NT2/D1 (cell line): ENCODE measurements at regions not wholly inside any gene's neighbourhood (a gene's known extent, or its start where the extent isn't known, plus 50 kb on each side); places are given as distances from the start of the nearest gene placed in this dataset.

Experiments used
- DNase-seq: peaks from one replicate; pipeline ENCODE4 v3.0.0-alpha.2; 2011; ENCODE audit warnings: low read depth, low spot score
- H3K27me3 ChIP-seq: 2 replicates; pipeline ENCODE4 v1.6.0; 2011; ENCODE audit warnings: mild to moderate bottlenecking; ENCODE audit not compliant: insufficient read length, insufficient read depth
- H3K36me3 ChIP-seq: 2 replicates; pipeline ENCODE4 v1.6.1; 2011; ENCODE audit warnings: mild to moderate bottlenecking, low read length, mixed read lengths; ENCODE audit not compliant: insufficient read depth, insufficient read length
- H3K4me1 ChIP-seq: 2 replicates; pipeline ENCODE4 v1.5.1; 2011; ENCODE audit not compliant: insufficient read depth, insufficient read length
- H3K4me3 ChIP-seq: 2 replicates; pipeline ENCODE4 v1.5.1; 2011; ENCODE audit warnings: low read depth; ENCODE audit not compliant: insufficient read length
- H3K9ac ChIP-seq: 2 replicates; pipeline ENCODE4 v1.6.0; 2011; ENCODE audit warnings: low read depth; ENCODE audit not compliant: insufficient read length
- H3K9me3 ChIP-seq: 2 replicates; pipeline ENCODE4 v1.5.1; 2011; ENCODE audit warnings: mild to moderate bottlenecking, low read length; ENCODE audit not compliant: insufficient read depth
- SUZ12 ChIP-seq: IDR thresholded peaks from 2 replicates; pipeline ENCODE4 v1.6.1; 2011; ENCODE audit not compliant: insufficient read length, insufficient read depth; ENCODE audit errors: extremely low read depth
- YY1 ChIP-seq: IDR thresholded peaks from 2 replicates; pipeline ENCODE4 v1.6.1; 2011; ENCODE audit not compliant: insufficient read length, insufficient read depth
- ZNF274 ChIP-seq: IDR thresholded peaks from 2 replicates; pipeline ENCODE4 v1.6.1; 2011; ENCODE audit warnings: mild to moderate bottlenecking, low read depth, low read length

DNA sequence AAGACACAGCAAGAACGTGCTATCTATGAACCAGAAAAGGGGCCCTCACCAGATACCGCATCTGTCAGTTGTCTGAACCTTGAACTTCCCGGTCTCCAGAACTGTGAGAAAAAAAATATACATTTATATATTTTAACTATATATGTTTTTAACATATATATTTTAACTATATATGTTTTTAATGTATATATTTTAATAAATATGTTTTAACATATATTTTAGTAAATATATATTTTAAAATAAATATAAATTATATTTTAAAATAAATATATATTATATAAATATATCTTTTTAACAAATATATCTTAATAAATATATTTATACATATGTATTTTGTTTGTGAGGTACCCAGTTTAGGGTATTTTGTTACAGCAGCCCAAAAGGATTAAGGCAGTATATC lies 958.2 kb upstream of the AUTS2 start:
- TF ChIP-seq ZNF274 (no peak), YY1 (no peak), SUZ12 (no peak)
- no peak overlapping the region for H3K9ac ChIP-seq
- H3K4me1 ChIP-seq = no peaks in the 10 kb centered on the region
- DNase-seq = no peak
- H3K9me3 ChIP-seq = peaks cover 5% of the 10 kb centered on the region; the same call in 1 of the 2 replicates
- no peaks in the 10 kb centered on the region for H3K27me3 ChIP-seq
- no peaks in the 10 kb centered on the region for H3K36me3 ChIP-seq
- no peak overlapping the region for H3K4me3 ChIP-seq

GRCh38 chr7:68642727-68643126 lies 955.5 kb upstream of the AUTS2 start:
- Histone ChIP-seq H3K4me1 (no peaks in the 10 kb centered on the region), H3K36me3 (no peaks in the 10 kb centered on the region), H3K4me3 (no peak overlapping the region), H3K27me3 (no peaks in the 10 kb centered on the region), H3K9ac (no peak overlapping the region), H3K9me3 (peaks cover 5% of the 10 kb centered on the region; the same call in 1 of the 2 replicates)
- no peak for DNase-seq
- no peak for TF ChIP-seq ZNF274
- TF ChIP-seq SUZ12 = no peak
- TF ChIP-seq YY1 = no peak

GRCh38 chr7:68663392-68663791 lies 934.9 kb upstream of the AUTS2 start:
- no peaks in the 10 kb centered on the region for H3K27me3 ChIP-seq

DNA sequence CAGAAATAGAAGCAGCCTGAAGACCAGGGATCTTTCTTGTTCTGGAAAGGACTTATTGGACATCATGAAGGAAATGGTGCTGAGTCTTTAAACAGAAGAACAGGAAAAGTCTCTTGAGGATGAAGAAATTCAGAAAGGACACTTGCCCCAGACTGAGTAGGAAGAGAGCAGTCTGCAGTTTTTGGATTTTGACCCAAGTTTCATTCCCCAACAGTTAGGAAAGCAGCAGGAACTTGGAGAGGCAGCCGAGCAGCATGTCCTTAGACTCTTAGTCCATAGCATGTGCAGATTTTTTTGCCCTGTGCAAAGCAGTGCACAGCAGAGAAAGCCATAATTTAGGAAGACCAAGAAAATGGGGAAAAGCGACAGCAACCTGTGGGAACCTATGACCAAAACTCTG lies 927.2 kb upstream of the AUTS2 start:
- H3K9me3 ChIP-seq = no peaks in the 10 kb centered on the region
- no peak for DNase-seq
- TF ChIP-seq YY1 = no peak
- no peak for TF ChIP-seq ZNF274
- TF ChIP-seq SUZ12 = no peak
- H3K9ac ChIP-seq = no peak overlapping the region
- H3K36me3 ChIP-seq = no peaks in the 10 kb centered on the region
- H3K27me3 ChIP-seq = no peaks in the 10 kb centered on the region
- H3K4me1 ChIP-seq = no peaks in the 10 kb centered on the region
- no peak overlapping the region for H3K4me3 ChIP-seq

More at GRCh38 chr7:68663392-68663791, 934.9 kb upstream of the AUTS2 start:
- Histone ChIP-seq H3K9me3 (no peaks in the 10 kb centered on the region), H3K36me3 (no peaks in the 10 kb centered on the region), H3K4me1 (no peaks in the 10 kb centered on the region), H3K4me3 (no peak overlapping the region), H3K9ac (no peak overlapping the region)
- TF ChIP-seq SUZ12 (no peak), YY1 (no peak), ZNF274 (no peak)
- DNase-seq = no peak

DNA sequence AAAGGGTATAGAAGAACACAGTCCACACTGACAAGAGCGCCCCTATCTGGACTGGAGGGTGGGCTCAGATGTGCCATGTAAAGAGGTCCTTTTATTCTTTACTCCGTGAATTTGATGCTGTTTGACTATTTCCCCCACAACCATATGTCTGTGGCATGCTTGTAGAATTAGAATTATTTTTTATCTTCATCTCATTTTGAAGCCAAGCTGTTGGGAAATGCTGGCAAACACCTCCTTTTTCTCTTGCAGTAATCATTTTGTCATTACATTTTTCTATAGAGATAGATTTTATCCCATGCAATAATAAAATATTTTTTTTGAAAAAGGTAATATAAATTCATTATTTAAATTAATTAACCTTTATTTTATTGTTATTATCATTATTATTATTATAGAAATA lies 926.6 kb upstream of the AUTS2 start:
- no peak for TF ChIP-seq SUZ12
- TF ChIP-seq ZNF274 = no peak
- TF ChIP-seq YY1 = no peak
- H3K27me3 ChIP-seq = no peaks in the 10 kb centered on the region
- no peaks in the 10 kb centered on the region for H3K4me1 ChIP-seq
- no peak for DNase-seq
- H3K9me3 ChIP-seq = no peaks in the 10 kb centered on the region
- no peaks in the 10 kb centered on the region for H3K36me3 ChIP-seq
- H3K9ac ChIP-seq = no peak overlapping the region
- H3K4me3 ChIP-seq = no peak overlapping the region

DNA sequence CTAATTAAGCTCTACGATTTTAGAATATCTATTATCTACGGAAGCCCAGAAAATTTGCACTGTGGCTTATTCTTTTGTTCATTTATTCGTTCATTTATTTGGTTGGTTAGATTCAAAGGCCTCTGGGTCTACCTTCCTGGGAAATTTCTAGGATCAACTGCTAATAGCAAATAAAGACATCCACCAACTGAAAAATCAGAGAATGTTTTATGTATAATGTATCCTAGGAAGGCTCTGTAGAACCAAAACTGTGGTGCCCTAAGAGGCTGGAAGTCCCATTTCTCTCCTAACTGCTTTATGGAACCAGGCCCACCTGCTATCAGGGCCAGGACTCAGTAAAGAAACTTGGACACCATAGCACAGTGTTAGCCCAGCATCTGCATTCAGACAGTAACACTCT lies 923.4 kb upstream of the AUTS2 start:
- Histone ChIP-seq H3K9ac (no peak overlapping the region), H3K36me3 (no peaks in the 10 kb centered on the region), H3K9me3 (no peaks in the 10 kb centered on the region), H3K27me3 (no peaks in the 10 kb centered on the region), H3K4me3 (no peak overlapping the region), H3K4me1 (no peaks in the 10 kb centered on the region)
- TF ChIP-seq ZNF274 (no peak), SUZ12 (no peak), YY1 (no peak)
- no peak for DNase-seq

- H3K27me3 ChIP-seq = no peaks in the 10 kb centered on the region
- no peak overlapping the region for H3K4me3 ChIP-seq
- H3K4me1 ChIP-seq = no peaks in the 10 kb centered on the region
- no peak overlapping the region for H3K9ac ChIP-seq
- H3K36me3 ChIP-seq = no peaks in the 10 kb centered on the region
- TF ChIP-seq SUZ12 = no peak
- TF ChIP-seq ZNF274 = no peak
- no peak for TF ChIP-seq YY1
- no peak for DNase-seq
- H3K9me3 ChIP-seq = no peaks in the 10 kb centered on the region
Observed at GRCh38 chr7:68676813-68677535, 921.3 kb upstream of the AUTS2 start.

- no peak for TF ChIP-seq ZNF274
- no peak for TF ChIP-seq SUZ12
- no peak for TF ChIP-seq YY1
- Histone ChIP-seq H3K9ac (no peak overlapping the region), H3K27me3 (no peaks in the 10 kb centered on the region), H3K4me3 (no peak overlapping the region), H3K36me3 (no peaks in the 10 kb centered on the region), H3K4me1 (no peaks in the 10 kb centered on the region), H3K9me3 (no peaks in the 10 kb centered on the region)
- no peak for DNase-seq
Observed at GRCh38 chr7:68678196-68678595, 920.1 kb upstream of the AUTS2 start.
